VCaP (cell line): ENCODE measurements at regions not wholly inside any gene's neighbourhood (a gene's known extent, or its start where the extent isn't known, plus 50 kb on each side); places are given as distances from the start of the nearest gene placed in this dataset.
A peak's percentile ranks its signal among the peaks of the same experiment; 100 is the strongest.
"Not testable (repeated sequence)": the region's sequence is repeated elsewhere in the genome, so short reads cannot be mapped to it uniquely, and the experiment has no call there.

Experiments
- H3K27ac ChIP-seq: fragments of 450-650 bp; 2 replicates; pipeline ENCODE4 v1.5.1; 2017
- CTCF ChIP-seq: fragments of 450-650 bp; conservative IDR thresholded peaks from 2 replicates; pipeline ENCODE4 v1.5.1; 2017; ENCODE audit warnings: mild to moderate bottlenecking, moderate library complexity

- no peak for TF ChIP-seq CTCF
- no peak overlapping the region for H3K27ac ChIP-seq
Measured at GRCh38 chr10:33035411-33035810, 77.4 kb upstream of the ITGB1 start.

DNA sequence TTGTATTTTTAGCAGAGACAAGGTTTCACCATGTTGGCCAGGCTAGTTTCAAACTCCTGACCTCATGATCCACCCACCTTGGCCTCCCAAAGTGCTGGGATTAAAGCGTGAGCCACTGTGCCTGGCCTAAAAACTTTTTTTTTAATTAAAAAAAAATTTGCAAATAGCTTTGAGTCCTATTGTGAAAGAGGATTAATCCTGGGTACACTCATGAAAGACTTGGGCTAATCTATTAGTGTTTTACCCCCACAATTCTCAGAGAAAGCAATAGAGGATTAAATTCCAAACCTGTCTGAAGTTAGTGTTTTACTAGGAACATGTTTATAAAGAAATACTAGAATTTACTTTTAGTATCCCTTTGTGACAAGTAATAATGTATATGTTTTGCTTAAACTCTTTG, 76.9 kb upstream of the ITGB1 start:
- no peak overlapping the region for H3K27ac ChIP-seq
- no peak for TF ChIP-seq CTCF

- no peak for TF ChIP-seq CTCF
- peak overlapping the region; percentile 9; the same call in 1 of the 2 replicates for H3K27ac ChIP-seq
Measured at GRCh38 chr10:33032654-33033151, 74.7 kb upstream of the ITGB1 start.

DNA sequence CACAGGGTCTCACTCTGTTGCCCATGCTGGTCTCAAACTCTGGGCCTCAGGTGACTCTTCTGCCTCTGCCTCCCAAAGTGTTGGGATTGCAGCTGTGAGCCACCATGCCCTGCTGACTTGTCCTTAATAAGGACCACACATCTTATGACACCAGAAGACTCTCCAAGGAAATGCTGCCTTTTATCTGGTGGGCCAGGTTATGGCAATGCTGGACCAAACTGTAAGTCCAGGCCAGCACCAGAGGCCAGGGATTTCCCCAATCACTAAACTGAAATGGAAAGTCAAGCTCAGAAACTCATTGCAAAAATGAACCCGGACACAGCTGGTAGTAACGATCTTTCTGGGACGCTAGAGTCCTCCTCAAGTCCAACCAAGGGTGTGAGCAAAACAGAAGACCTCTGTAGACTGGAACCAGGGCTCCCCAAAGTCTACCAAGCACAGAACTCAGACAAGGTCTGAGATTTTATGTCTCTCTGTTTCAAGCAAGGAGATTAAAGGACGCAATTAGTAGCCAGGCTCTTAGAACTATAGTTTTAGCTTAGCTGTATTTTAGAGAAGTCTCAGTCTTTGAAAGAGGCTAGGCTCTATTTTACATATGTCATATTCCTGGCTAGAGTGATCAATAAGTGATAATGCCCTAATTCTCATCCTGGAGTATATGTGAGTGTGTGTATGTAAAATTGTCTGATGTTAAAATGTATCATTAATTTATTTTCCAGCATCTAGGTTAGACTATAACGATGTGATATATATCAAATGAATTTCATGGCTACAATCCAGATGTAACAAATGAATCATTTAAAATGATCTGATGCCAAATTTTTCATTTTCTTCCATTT, 74.0 kb upstream of the ITGB1 start:
- H3K27ac ChIP-seq: no peak overlapping the region; the same call in 1 of the 2 replicates
- no peak for TF ChIP-seq CTCF

GRCh38 chr10:33031171-33031570, 73.1 kb upstream of the ITGB1 start:
- no peak for TF ChIP-seq CTCF
- no peak overlapping the region for H3K27ac ChIP-seq

DNA sequence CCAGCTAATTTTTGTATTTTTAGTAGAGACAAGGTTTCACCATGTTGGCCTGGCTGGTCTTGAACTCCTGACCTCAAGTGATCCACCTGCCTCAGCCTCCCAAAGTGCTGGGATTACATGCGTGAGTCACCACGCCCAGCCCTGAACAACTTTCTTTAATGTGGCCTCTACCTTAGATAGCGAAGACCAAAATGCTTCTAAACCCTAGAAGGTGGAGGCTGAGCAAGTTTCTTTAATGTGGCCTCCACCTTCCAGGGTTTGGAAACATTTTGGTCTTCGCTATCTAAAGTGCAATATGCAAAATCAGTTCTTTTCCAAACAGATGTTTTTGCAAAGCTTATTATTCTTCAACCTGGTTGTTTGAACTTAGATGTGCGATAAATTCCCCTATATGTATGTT, 70.5 kb upstream of the ITGB1 start:
- H3K27ac ChIP-seq: not testable (repeated sequence)

- TF ChIP-seq CTCF: no peak
- H3K27ac ChIP-seq: no peak overlapping the region
Measured at GRCh38 chr10:33027088-33027487, 69.1 kb upstream of the ITGB1 start.

DNA sequence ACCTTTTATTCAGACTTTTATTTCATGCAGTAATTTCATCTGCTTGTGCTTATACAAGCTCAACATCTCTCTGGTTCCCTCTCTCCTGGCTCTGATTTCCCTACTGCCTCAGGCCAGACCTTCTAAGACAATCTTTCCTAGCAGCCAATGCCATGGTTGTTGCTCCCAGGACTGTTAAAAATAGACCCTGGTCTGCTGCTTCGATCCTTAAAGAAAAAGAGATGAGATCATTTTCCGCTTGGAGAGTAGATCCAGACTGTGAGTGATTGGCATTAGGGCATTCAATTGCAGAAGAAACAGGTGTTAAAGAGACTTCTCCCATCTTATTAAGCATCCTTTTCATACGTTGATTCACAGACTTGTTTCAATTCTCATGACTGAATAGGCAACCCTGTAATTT, 68.4 kb upstream of the ITGB1 start:
- no peak overlapping the region for H3K27ac ChIP-seq
- TF ChIP-seq CTCF: no peak
